H1 (cell line): ENCODE measurements at regions not wholly inside any gene's neighbourhood (a gene's known extent, or its start where the extent isn't known, plus 50 kb on each side); places are given as distances from the start of the nearest gene placed in this dataset.

ENCODE experiments used
- BRCA1 ChIP-seq: IDR thresholded peaks from 2 replicates; pipeline ENCODE4 v1.6.1; 2012; ENCODE audit warnings: low read depth, low read length, improper control_type of control experiment
- CHD7 ChIP-seq: fragments of 300-600 bp; sonication (generic); IDR thresholded peaks from 2 replicates; pipeline ENCODE4 v1.7.1; 2012; ENCODE audit warnings: low read length, moderate library complexity, mild to moderate bottlenecking, inconsistent platforms; ENCODE audit not compliant: insufficient replicate concordance
- HDAC2 ChIP-seq, 2 experiments: fragments of 300-600 bp in 1 of 2; sonication (generic) in 1 of 2; IDR thresholded peaks; 2 replicates each; pipeline ENCODE4 v1.6.1; 2011 to 2012; ENCODE audit warnings: low read depth in 2 of 2, low read length in 2 of 2, mild to moderate bottlenecking in 2 of 2, moderate library complexity in 2 of 2, borderline replicate concordance in 1 of 2, inconsistent platforms in 1 of 2
- JUN ChIP-seq: IDR thresholded peaks from 2 replicates; pipeline ENCODE4 v1.6.1; 2011; ENCODE audit warnings: low read depth, mild to moderate bottlenecking, improper control_type of control experiment, low read length
- MAX ChIP-seq: IDR thresholded peaks from 2 replicates; pipeline ENCODE4 v1.6.1; 2012; ENCODE audit warnings: inconsistent platforms
- POLR2A ChIP-seq, 2 experiments: IDR thresholded peaks; 1 replicate in 1 of 2; 2 replicates in 1 of 2; pipeline ENCODE4 v1.6.1; 2011; ENCODE audit warnings: low read depth in 2 of 2, low read length in 2 of 2, mild to moderate bottlenecking in 2 of 2; ENCODE audit errors: control extremely low read depth in 1 of 2
- POLR2AphosphoS5 ChIP-seq: IDR thresholded peaks from 2 replicates; pipeline ENCODE4 v1.6.1; 2011; ENCODE audit warnings: low read depth, low read length
- RBBP5 ChIP-seq: IDR thresholded peaks from 2 replicates; pipeline ENCODE4 v1.7.1; 2012; ENCODE audit warnings: low read depth, mild to moderate bottlenecking, inconsistent platforms, low read length, moderate library complexity, borderline replicate concordance
- SP2 ChIP-seq: IDR thresholded peaks from 2 replicates; pipeline ENCODE4 v1.6.1; 2012; ENCODE audit warnings: mild to moderate bottlenecking, low read length, inconsistent platforms
- SUZ12 ChIP-seq: fragments of 200-600 bp; sonication (generic); IDR thresholded peaks from 2 replicates; pipeline ENCODE4 v1.6.1; 2012; ENCODE audit warnings: mild to moderate bottlenecking, inconsistent platforms, low read length, moderate library complexity, mixed read lengths
- TAF1 ChIP-seq: IDR thresholded peaks from 2 replicates; pipeline ENCODE4 v1.6.1; 2011; ENCODE audit warnings: mild to moderate bottlenecking, low read depth, low read length
- TEAD4 ChIP-seq: IDR thresholded peaks from 2 replicates; pipeline ENCODE4 v1.6.1; 2012; ENCODE audit warnings: low read depth, low read length, inconsistent platforms, mixed read lengths
- YY1 ChIP-seq: IDR thresholded peaks from 2 replicates; pipeline ENCODE4 v1.6.1; 2011; ENCODE audit warnings: low read depth, mild to moderate bottlenecking, low read length

GRCh38 chr14:80387563-80387981 is 176.3 kb upstream of the DIO2 start (continued):
- TF ChIP-seq CHD7, result no peak
- no peak for TF ChIP-seq SP2
- TF ChIP-seq RBBP5, result no peak
- no peak for TF ChIP-seq TEAD4
- no peak for TF ChIP-seq TAF1
- no peak for TF ChIP-seq SUZ12
- no peak for TF ChIP-seq YY1
- TF ChIP-seq MAX, result no peak
- TF ChIP-seq POLR2AphosphoS5, result no peak
- TF ChIP-seq BRCA1, result no peak
- TF ChIP-seq HDAC2 (IDR thresholded peaks at IDR 0.05; ENCODE audit: borderline replicate concordance in 1 of 2, low read depth in 2 of 2, low read length in 2 of 2), result no peak
- no peak for TF ChIP-seq JUN
- TF ChIP-seq POLR2A (IDR thresholded peaks at IDR 0.05; ENCODE audit: control extremely low read depth in 1 of 2, low read depth in 2 of 2, low read length in 2 of 2), result no peak
